Right atrium auricular region (tissue), 2 donors: ENCODE measurements at regions not wholly inside any gene's neighbourhood (a gene's known extent, or its start where the extent isn't known, plus 50 kb on each side); places are given as distances from the start of the nearest gene placed in this dataset.

ENCODE experiments used
- DNase-seq: peaks from one replicate; pipeline ENCODE4 v3.0.0-alpha.2; 2019; ENCODE audit warnings: low spot score
- H3K27ac ChIP-seq, 2 donors: fragments of 200-600 bp; sonication (generic); 1 replicate in 1 of 2; 2 replicates in 1 of 2; pipeline ENCODE4 v1.5.1; 2016 to 2019
- H3K27me3 ChIP-seq, 2 donors: fragments of 200-600 bp; sonication (generic); one replicate each; pipeline versions ENCODE4 v1.5.1 to v1.6.0; 2017 to 2019
- H3K36me3 ChIP-seq: fragments of 200-600 bp; sonication (generic); one replicate; pipeline ENCODE4 v1.5.1; 2016
- H3K4me1 ChIP-seq, 2 donors: fragments of 200-600 bp; sonication (generic); one replicate each; pipeline versions ENCODE4 v1.5.1 to v1.6.0; 2017 to 2019
- H3K4me3 ChIP-seq, 2 donors: fragments of 200-600 bp; sonication (generic); 1 replicate in 1 of 2; 2 replicates in 1 of 2; pipeline ENCODE4 v1.5.1; 2017 to 2019; ENCODE audit warnings: mild to moderate bottlenecking in 1 of 2, moderate library complexity in 1 of 2
- H3K9me3 ChIP-seq, 2 donors: fragments of 200-600 bp; sonication (generic); one replicate each; pipeline ENCODE4 v1.5.1; 2019
- TF ChIP-seq, protein P1 (sequence below), 2 donors: fragments of 200-600 bp; sonication (generic); IDR thresholded peaks; one replicate each; pipeline ENCODE4 v1.5.1; 2019; ENCODE audit warnings: antibody characterized with exemption in 2 of 2

GRCh38 chr1:38125016-38125415 is 78.4 kb upstream of the POU3F1 start:
- Histone ChIP-seq H3K27ac (no peak overlapping the region), H3K4me3 (no peak overlapping the region), H3K27me3 (no peaks in the 10 kb centered on the region), H3K36me3 (no peaks in the 10 kb centered on the region), H3K9me3 (no peaks in the 10 kb centered on the region), H3K4me1 (no peaks in the 10 kb centered on the region)
- TF ChIP-seq, protein P1, sequence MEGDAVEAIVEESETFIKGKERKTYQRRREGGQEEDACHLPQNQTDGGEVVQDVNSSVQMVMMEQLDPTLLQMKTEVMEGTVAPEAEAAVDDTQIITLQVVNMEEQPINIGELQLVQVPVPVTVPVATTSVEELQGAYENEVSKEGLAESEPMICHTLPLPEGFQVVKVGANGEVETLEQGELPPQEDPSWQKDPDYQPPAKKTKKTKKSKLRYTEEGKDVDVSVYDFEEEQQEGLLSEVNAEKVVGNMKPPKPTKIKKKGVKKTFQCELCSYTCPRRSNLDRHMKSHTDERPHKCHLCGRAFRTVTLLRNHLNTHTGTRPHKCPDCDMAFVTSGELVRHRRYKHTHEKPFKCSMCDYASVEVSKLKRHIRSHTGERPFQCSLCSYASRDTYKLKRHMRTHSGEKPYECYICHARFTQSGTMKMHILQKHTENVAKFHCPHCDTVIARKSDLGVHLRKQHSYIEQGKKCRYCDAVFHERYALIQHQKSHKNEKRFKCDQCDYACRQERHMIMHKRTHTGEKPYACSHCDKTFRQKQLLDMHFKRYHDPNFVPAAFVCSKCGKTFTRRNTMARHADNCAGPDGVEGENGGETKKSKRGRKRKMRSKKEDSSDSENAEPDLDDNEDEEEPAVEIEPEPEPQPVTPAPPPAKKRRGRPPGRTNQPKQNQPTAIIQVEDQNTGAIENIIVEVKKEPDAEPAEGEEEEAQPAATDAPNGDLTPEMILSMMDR (IDR thresholded peaks at IDR 0.05) = no peak
- DNase-seq = no peak

DNA sequence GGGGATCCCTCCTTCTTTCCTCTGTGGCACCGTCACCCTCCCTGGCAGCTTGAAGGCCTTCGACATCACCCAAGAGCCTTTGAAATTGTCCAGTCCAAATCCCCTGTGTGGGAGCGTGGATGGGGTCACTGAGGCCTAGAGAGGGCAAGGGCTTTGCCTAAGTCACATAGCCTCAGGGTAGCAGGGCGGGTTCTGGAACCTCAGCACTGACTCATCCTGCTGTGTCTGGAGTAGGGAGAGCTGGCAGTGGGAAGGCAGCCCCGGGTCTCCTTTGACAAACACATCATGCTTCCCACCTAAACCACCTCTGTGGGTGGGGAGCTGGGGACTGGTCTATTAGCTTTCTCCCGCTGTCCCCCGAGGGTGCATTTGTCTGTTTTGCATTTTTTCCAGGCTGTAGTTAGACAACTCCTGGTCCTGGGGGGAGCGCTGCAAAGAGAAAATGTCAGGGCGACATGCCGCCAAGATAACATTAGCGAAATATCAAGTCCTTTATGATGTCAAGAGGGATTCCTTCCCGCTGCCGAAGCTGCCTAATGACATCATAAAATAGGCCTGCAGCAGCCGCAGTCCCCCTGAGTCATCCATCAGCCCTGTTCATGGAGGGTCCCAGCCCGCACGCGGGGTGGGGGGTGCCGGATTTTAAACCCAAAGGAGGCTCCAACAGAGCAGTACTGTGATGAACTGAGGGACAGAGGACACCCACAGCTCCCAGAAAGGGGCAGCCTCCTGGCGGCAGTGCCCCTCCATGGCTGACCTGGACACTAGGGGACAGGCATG is 77.0 kb upstream of the POU3F1 start:
- Histone ChIP-seq H3K4me3 (no peak overlapping the region), H3K36me3 (no peaks in the 10 kb centered on the region), H3K27me3 (no peaks in the 10 kb centered on the region), H3K27ac (no peak overlapping the region), H3K4me1 (no peaks in the 10 kb centered on the region), H3K9me3 (no peaks in the 10 kb centered on the region)
- TF ChIP-seq, protein P1 (IDR thresholded peaks at IDR 0.05) = no peak
- no peak for DNase-seq

GRCh38 chr1:38121231-38121680 is 74.7 kb upstream of the POU3F1 start:
- H3K4me1 ChIP-seq = no peaks in the 10 kb centered on the region
- no peaks in the 10 kb centered on the region for H3K9me3 ChIP-seq
- TF ChIP-seq, protein P1 (IDR thresholded peaks at IDR 0.05) = no peak
- no peak overlapping the region for H3K4me3 ChIP-seq
- H3K27ac ChIP-seq = no peak overlapping the region
- DNase-seq = no peak
- no peaks in the 10 kb centered on the region for H3K27me3 ChIP-seq
- H3K36me3 ChIP-seq = no peaks in the 10 kb centered on the region

DNA sequence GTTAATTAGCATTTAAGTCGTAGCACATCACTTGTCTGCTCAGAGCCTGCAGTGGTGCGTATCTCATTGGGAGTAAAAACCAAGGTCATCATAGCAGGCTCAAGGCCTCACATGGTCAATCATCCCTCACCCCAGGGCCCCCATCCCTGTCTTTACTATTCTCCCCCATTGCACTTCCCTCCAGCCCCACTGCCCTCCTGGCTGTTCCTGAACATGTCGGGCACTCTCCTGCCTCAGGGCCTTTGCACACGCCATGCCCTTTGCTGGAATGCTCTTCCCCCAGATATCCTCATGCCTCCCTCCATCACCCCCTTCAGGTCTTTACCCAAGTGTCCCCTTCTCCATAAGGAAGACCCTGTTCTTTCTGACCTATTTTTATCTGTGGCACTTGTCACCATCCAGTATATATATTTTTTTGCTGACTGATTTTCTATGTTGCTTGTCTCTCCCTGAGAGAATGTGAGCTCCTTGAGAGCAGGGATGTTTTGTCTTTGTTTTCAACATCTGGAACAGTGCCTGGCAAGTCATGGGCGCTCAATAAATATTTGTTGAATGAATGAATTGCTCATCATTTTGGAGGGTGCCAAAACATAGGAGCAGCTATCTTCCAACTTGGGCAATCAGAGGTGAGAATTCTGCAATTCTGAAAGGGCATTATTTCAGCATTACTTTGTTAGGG is 74.1 kb upstream of the POU3F1 start:
- no peak for DNase-seq
- no peaks in the 10 kb centered on the region for H3K27me3 ChIP-seq
- no peaks in the 10 kb centered on the region for H3K9me3 ChIP-seq
- TF ChIP-seq, protein P1 (IDR thresholded peaks at IDR 0.05) = no peak
- H3K27ac ChIP-seq = no peak overlapping the region
- no peaks in the 10 kb centered on the region for H3K4me1 ChIP-seq
- no peaks in the 10 kb centered on the region for H3K36me3 ChIP-seq
- H3K4me3 ChIP-seq = no peak overlapping the region

DNA sequence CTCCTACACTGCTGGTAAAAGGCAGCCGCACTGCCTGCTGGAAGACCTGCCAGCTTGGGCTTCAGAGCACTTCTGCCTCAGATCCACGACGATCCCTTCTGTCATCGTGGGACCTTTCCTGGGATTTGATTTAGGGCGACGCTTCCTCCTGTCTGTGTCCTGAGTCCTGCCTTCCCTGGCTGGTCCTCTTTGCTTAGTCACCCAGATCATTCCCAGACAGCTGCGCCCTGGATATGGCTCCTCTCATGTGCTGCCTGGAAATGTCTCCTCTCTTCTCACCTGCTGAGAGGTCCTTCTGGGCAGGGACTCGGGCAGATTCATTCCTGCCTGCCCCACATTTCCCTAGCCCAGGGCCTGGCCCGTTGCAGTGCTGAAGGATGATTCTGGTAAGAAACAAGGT is 72.4 kb upstream of the POU3F1 start:
- Histone ChIP-seq H3K27me3 (no peaks in the 10 kb centered on the region), H3K27ac (no peak overlapping the region), H3K36me3 (no peaks in the 10 kb centered on the region), H3K9me3 (no peaks in the 10 kb centered on the region), H3K4me3 (no peak overlapping the region), H3K4me1 (no peaks in the 10 kb centered on the region)
- TF ChIP-seq, protein P1 (IDR thresholded peaks at IDR 0.05) = no peak
- DNase-seq = no peak
